Glomerular endothelial cell (primary cell): ENCODE measurements at regions not wholly inside any gene's neighbourhood (a gene's known extent, or its start where the extent isn't known, plus 50 kb on each side); places are given as distances from the start of the nearest gene placed in this dataset.
"Not testable (repeated sequence)": the region's sequence is repeated elsewhere in the genome, so short reads cannot be mapped to it uniquely, and the experiment has no call there.

Experiments
- DNase-seq: peaks from one replicate; pipeline ENCODE4 v3.0.0-alpha.2; 2011; ENCODE audit warnings: low read depth, low spot score; ENCODE audit errors: extremely low read depth

DNA sequence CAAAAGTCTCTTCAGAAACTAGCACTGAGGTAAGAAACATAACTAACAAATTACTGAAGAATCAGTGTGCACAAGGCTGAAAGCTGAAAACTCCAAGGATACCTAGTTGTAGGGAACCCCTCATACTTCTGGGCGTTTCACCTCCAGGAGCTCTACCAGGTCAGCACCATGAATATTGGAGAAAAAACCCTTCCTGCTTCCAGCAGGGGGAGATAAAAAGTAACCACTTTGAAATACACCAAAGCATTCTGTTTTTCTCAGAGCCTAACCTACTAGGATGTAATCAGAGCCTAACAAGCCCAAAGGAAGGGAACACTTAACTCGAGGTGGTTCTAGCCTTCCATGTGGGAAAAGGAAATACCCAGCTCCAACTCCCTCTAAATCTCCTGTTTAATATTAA is 175.8 kb upstream of the MME start:
- DNase-seq = no peak

DNA sequence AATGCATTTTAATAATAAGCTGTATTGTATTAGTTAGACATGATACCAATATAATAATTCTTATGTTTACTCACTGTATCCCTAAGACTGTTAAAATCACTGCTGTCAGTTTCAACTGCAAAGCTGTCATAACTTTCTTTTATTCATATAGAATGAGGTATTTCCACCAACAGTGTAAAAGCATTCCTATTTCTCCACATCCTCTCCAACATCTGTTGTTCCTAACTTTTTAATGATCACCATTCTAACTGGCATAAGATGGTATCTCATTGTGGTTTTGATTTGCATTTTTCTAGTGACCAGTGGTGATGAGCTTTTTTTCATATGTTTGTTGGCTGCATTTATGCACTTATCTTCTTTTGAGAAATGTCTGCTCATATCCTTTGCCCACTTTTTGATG is 177.6 kb upstream of the MME start:
- DNase-seq = not testable (repeated sequence)

DNA sequence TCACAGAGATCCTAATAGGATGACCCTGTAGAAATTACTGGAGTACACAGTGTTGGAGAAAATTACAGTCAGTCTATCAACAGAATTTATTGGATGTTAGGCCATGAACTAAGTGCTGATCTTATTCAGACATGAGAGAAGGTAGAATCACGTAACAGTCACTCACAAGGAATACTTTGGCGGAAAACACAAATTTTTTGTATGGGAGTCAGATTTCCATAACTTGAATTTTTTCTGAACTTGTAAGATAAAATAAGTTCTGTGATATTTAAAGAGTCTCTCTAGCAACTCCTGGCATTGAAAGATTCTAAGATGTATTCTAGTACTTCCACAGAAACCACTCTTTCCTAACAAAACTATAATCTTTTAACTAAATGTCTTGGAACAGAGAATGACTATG is 178.8 kb upstream of the MME start:
- no peak for DNase-seq

DNA sequence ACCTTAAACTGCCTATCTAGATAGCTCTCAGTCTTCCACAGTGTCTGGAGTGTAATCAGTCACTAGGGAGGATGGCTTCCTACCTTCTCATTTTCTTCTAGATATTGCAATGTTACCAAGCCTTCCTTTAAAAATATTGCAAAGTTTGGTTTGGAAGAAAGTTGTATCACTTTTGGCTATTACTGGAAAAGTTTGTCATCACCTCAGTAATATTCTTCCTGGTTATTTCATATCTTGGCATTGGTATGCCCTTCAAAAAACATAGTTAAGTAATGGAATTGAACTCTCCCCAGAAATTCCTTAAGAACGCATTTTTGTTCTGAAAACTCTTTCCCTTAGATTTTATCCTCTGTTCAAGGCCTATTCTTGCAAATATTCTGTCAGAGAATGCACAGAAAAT is 179.3 kb upstream of the MME start:
- DNase-seq = no peak

DNA sequence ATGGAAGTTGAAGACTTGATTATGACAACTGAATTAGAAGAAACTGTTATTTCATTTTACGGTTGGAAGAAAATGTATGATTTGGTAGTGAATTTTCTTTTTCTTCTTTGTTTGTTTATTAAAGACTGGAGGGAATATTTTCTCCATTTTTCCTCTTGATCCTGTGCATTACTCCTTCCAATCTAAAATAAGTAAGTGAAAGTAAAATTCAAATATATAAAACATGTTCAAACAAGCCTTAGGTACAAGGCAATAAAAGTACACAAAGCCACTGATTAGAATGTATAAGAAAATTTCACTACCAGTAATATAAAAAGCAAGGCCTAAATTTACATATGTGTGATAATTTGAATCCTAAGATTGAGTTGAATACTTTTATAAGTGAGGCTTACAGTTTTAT is 181.2 kb upstream of the MME start:
- no peak for DNase-seq

DNA sequence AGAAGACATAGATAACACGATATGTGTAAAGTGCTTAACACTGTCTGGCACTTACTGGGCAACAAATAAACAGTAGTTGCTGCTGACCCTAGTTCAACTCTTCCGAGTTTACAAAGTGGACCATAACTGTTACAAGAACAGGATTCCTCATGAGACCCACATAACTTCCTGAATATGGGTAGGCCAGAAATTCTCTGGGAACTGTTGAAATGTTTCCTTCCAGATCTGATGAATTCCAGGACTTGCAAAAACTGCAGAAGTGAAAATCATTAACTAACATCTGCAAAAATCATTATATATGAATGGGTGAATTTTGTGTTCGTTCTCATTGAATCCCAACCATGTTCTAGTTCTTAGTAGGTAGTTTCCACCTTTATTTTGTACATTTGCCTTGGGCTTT is 181.7 kb upstream of the MME start:
- DNase-seq = no peak

DNA sequence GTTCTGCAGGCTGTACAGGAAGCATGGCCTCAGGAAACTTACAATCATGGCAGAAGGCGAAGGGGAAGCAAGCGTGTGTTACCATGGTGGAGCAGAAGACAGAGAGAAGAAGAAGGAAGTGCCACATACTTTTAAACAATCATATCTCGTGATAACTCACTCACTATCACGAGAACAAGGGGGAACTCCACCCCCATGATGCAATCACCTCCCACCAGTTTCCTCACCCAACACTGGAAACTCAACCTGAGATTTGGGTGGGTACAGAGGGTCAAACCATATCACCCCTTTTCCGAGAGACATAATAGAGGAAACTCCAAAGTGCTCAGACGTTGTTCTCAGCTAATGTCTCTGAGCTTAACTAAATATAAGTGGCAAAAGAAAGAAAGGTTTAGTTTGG is 186.3 kb upstream of the MME start:
- no peak for DNase-seq

DNA sequence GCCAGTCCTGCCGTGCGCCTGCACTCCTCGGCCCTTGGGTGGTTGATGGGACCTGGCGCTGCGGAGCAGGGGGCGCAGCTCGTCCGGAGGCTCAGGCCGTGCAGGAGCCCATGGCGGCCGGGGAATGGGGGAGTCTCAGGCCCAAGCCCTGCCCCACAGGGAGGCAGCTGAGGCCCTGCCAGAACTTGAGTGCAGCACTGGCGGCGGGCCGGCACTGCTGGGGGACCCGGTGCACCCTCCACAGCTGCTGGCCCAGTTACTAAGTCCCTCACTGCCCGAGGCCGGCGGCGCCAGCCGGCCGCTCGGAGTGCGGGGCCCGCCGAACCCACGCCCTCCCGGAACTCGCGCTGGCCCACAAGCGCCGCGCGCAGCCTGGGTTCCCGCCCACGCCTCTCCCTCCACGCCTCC is 190.9 kb upstream of the MME start:
- DNase-seq = no peak

DNA sequence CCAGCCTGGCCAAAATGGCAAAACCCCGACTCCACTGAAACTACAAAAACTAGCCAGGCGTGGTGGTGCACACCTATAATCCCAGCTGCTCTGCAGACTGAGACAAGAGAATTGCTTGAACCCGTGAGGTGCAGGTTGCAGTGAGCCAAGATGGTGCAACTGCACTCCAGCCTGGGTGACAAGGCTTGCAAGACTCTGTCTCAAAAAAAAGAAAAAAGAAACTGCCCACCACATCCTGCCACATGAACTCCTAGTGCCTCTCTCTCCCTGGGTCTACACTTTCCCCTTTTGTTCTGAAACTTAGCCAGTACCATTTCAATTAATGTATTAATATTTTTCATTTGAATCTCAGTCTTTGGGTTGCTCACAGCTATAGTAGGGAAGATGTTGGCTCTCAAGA is 192.2 kb upstream of the MME start:
- DNase-seq = no peak

DNA sequence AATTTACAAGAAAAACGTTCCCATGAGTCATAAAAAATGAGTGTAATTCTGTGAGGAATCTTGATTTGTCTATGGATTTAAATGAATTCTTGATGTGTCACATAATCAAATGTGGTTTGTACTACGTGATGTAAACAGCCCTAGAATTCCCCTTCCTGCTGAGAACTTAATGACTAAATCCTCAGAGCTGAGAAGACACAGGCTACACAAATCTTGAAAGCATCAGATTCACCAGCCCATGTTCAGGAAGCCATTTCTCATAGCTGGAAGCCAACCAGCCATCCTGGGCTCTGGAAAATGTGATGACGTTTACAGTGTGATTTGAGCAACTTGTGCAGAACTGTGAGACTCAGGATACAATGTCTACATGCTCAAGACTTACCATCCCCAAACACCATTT is 193.7 kb upstream of the MME start:
- DNase-seq = no peak

DNA sequence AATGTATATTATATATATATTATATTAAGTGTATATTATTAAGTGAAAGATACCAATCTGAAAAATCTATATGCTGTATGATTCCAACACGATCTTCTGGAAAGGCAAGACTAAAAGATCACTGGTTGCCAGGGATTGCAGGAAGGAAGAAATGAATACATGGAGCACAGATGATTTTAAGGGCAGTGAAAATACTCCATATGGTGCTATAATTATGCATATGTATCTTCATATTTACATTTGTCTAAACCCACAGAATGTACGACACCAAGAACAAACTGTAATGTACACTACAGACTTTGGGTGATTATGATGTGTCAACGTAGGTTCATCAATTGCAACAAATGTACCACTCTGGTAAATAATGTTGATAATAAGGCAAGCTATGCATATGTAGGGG is 194.7 kb upstream of the MME start:
- no peak for DNase-seq

DNA sequence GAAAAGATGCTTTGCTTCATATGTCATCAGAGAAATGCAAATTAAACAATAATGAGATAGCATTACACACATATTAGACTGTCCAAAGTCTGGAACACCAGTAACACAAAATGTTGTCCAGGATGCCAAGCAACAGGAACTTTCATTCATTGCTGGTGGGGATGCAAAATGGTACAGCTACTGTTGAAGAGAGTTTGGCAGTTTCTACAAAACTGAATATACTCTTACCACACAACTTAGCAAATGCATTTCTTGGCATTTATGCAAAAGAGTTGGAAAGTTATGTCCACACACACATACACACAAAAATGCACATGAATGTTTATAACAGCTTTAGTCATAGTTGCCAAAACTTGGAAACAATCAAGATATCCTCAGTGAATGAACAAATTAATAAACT is 195.2 kb upstream of the MME start:
- no peak for DNase-seq

DNA sequence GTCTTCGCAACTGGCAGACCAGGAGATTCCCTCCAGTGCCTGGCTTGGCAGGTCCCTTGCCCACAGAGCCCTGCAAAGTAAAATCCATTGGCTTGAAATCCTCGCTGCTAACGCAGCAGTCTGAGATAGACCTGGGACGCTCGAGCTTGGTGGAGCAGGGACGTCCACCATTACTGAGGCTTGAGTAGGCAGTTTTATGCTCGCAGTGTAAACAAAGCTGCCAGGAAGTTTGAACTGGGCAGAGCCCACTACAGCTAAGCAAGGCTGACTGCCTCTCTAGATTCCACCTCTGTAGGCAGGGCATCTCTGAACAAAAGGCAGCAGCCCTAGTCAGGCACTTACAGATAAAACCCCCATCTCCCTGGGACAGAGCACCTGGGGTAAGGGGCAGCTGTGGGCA is 205.0 kb upstream of the MME start:
- DNase-seq = no peak

DNA sequence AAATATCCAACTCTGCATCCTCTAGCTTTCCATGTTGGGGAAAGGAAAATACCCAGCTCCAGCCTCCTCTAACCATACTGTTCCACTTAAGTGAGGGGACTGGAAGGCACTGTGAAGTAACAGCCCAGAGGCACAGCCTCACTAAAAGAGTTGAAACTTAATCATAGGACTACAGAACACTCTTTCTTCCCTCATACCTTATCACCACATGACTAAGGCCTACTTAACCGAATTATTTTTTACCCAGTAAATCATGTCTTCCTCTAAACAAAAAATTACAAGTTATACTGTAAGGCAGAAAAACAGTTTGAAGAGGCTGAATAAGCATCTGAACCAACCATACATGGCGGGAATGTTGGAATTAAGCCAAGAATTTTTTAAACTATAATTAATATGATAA is 207.4 kb upstream of the MME start:
- no peak for DNase-seq

DNA sequence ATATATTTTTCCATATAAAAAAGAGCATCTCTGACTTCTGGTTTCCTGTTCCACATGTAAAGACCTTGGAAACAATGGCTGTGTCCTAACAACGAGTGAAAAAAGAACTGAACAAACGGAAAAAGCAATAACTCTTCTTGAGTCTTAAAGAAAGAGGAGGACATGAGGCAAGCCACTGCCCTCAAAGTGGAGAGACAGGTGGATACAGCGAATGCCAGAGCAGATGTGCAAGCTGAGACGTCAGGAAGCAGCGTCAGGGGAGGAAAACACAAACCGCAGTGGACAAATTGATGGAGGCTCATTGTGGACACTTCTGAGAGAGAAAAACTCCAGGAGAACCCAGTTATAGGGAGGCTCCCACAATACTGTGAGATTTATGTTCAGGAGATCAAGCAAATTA is 208.0 kb upstream of the MME start:
- no peak for DNase-seq

DNA sequence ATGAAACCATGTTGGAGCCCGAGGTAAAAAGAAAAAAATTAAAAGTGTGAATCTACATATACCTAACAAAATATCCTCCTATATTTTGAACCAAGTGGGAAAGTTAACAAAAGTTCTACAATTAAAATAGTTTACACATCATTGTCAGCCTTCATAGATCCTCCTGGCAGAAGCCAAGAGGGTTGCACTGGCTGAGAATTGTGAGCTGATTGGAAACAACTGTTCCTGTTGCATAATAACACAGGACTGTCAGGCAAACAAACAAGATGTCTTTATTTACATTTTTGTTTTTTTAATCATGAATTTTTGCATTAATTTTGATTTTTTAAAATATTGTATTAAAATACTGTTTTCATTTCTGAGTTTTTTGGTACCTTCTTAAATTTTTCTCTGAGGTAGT is 215.2 kb upstream of the MME start:
- no peak for DNase-seq

DNA sequence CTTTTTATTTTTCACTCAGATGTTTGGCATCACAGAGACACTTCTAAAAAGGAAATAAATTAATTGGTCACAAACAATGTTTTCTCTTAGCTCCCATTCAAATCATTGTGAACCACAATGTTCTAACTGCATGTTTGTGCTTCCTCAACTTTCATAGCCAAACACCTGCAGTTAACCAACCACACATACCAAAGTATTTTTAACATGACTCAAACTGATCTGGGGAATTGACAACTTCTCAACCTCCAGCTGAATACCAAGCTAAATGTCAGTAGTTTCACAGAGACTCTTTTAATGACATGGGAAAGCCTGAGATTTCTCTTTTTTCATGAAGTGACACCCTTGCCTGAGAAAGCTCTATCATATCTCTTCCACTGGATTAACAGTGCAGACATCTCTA is 217.9 kb upstream of the MME start:
- no peak for DNase-seq

DNA sequence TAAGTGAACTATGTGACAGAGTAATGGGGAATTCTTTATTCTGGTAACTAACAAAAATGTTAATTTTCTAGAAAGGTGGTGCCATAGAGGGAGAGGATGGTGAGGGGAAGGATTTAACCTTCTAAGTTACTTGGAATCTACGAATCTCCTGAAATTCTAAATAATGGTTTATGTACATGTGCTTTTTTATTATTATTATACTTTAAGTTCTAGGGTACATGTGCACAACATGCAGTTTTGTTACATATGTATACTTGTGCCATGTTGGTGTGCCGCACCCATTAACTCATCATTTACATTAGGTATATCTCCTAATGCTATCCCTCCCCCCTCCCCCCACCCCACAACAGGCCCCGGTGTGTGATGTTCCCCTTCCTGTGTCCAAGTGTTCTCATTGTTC is 227.1 kb upstream of the MME start:
- DNase-seq = not testable (repeated sequence)

DNA sequence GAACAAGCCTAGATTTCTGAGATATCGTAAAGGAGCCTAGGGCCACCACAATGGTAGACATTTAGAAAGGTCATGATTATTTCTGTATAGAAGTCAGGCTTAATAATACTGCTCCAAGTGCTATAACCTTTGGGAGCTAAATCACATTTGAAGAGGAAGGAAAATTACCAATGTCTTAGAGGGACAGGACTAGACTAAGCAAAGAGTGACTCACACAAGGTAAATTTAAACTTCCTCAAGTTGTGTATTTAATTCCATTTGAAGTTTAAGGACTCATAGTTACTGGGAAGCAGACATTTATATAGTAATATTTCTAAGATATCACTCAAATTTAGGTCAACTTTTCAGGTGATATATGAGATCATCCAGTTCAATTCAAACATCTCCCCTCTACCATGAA is 227.6 kb upstream of the MME start:
- DNase-seq = no peak

DNA sequence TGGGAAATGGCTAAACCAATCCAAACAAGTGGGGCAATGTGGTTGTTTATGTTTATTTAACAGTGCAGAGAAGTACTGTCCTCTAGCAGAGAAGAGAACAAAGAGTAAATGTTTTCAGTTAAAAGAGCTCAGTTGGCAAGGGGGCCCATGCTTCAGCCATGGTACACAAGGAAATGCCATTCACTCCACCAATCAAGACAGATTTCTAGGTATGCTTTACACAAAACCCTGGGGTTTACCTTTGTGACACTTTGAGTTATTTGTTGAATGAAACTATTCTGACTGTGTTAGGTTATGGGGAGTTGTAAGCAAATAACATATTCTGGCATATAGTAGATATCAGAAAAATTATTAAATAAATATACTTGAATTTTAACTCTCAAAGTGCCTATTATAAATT is 228.5 kb upstream of the MME start:
- DNase-seq = no peak

DNA sequence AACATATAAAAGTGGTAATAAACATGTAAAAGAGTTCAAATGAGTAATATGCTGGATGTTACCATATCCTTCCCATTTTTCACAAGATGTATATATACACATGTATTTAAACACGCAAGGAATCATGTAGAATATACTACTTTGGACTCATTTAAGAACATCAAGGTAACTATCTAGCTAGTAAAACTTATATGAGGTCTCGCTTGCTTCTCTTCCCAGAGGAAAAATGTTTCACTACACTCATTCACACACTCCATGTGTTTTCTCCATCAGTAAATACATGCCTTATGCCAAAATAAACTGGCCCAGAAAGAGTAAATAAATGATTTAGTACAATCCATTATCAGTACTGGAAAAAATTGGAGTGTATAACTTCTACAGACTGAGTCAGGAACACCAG is 229.2 kb upstream of the MME start:
- no peak for DNase-seq

DNA sequence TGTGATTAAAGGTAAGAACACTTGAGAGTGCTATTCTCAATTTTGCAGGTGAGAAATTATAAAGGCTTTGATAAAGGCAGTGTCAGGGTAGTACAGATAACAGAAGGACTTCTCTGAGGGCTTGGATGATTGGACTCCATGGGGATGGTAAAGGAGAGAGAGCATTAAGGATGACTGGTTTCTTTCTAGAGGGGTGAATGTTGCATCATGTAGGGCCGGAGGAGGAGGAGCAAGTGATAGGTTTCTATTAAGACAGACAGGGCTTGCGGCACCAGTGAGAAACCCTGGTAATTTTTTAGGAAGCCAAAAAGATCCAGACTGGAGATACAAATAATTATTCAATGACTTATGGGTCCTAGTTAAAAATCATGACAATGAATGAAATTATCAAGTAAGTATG is 230.7 kb upstream of the MME start:
- no peak for DNase-seq

DNA sequence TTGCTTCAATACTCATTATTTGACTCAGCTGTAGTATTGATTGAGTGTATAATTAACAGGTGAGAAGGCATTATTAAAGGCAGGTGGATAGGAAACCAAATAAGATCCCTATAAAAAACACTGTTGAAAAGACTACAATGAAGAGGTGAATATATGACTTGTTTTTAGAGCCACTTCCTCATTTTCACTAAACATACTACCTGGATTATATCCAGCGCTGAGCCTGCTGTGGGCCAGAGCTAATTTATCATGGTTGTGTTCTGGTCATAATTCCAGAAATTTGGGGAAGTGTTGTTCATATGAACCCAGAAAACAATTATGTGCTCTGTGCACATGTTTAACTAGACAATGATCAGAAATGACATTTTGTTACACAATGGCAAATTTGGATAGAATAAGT is 235.3 kb upstream of the MME start:
- no peak for DNase-seq

DNA sequence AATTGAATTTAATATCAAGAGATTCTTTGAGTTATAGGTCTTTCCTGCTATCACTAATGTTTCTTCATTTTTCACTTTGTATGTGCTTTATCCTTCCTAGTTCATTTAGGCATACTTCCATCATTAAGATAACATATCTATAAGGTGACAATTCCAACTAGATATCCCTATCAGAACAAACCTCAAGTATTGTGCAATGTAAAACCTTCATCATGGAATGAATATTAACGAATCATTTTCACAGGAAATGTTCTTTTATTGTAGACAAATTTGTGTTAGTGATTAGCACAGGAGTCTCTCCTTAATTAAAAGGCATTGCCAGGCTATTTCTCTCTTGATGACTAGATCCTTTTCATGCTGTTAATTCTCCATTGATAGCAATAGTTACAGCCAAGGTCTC is 236.5 kb upstream of the MME start:
- DNase-seq = no peak
